H9 (cell line): ENCODE measurements at regions not wholly inside any gene's neighbourhood (a gene's known extent, or its start where the extent isn't known, plus 50 kb on each side); places are given as distances from the start of the nearest gene placed in this dataset.

Source experiments
- DNase-seq: peaks from one replicate; pipeline ENCODE4 v3.0.0-alpha.2; 2017
- H2AFZ ChIP-seq: one replicate; pipeline ENCODE4 v1.6.1; 2013; ENCODE audit warnings: mild to moderate bottlenecking, low read length, control low read depth, moderate library complexity
- H2AK5ac ChIP-seq: 2 replicates; pipeline ENCODE4 v1.6.1; 2013; ENCODE audit warnings: low read length, control low read depth, mixed read lengths; ENCODE audit not compliant: insufficient read length
- H2BK120ac ChIP-seq: one replicate; pipeline ENCODE4 v1.6.1; 2013; ENCODE audit warnings: low read depth, mild to moderate bottlenecking, low read length, control low read depth, inconsistent platforms; ENCODE audit not compliant: poor library complexity, severe bottlenecking
- H2BK12ac ChIP-seq: 2 replicates; pipeline ENCODE4 v1.6.1; 2013; ENCODE audit warnings: low read length, control low read depth, mixed read lengths, low read depth; ENCODE audit not compliant: insufficient read length
- H2BK15ac ChIP-seq: 2 replicates; pipeline ENCODE4 v1.6.1; 2013; ENCODE audit warnings: low read depth, low read length, control low read depth
- H2BK20ac ChIP-seq: one replicate; pipeline ENCODE4 v1.6.1; 2013; ENCODE audit warnings: low read depth, mild to moderate bottlenecking, low read length, control low read depth, inconsistent platforms; ENCODE audit not compliant: poor library complexity, severe bottlenecking
- H2BK5ac ChIP-seq: 2 replicates; pipeline ENCODE4 v1.6.1; 2013; ENCODE audit warnings: low read length, control low read depth, mixed read lengths; ENCODE audit not compliant: insufficient read length
- H3K14ac ChIP-seq: 2 replicates; pipeline ENCODE4 v1.6.1; 2013; ENCODE audit warnings: low read length, control low read depth; ENCODE audit not compliant: insufficient read depth
- H3K18ac ChIP-seq: 2 replicates; pipeline ENCODE4 v1.6.1; 2013; ENCODE audit warnings: low read depth, mild to moderate bottlenecking, mixed read lengths, low read length, control low read depth; ENCODE audit not compliant: insufficient read length
- H3K23ac ChIP-seq: 2 replicates; pipeline ENCODE4 v1.6.1; 2013; ENCODE audit warnings: low read length, control low read depth, mixed read lengths, low read depth; ENCODE audit not compliant: insufficient read length
- H3K23me2 ChIP-seq: 2 replicates; pipeline ENCODE4 v1.6.1; 2013; ENCODE audit warnings: low read depth, mild to moderate bottlenecking, mixed read lengths, low read length, control low read depth; ENCODE audit not compliant: insufficient read length, poor library complexity, severe bottlenecking
- H3K27ac ChIP-seq: 2 replicates; pipeline ENCODE4 v1.5.1; 2013; ENCODE audit warnings: low read length, control low read depth, mixed read lengths, low read depth; ENCODE audit not compliant: insufficient read length
- H3K27me3 ChIP-seq: 2 replicates; pipeline ENCODE4 v1.6.1; 2013; ENCODE audit warnings: low read length, control low read depth, inconsistent platforms; ENCODE audit not compliant: insufficient read depth
- H3K4ac ChIP-seq: 2 replicates; pipeline ENCODE4 v1.6.1; 2013; ENCODE audit warnings: low read depth, mild to moderate bottlenecking, control low read depth, inconsistent platforms, low read length, moderate library complexity
- H3K4me1 ChIP-seq: 2 replicates; pipeline ENCODE4 v1.6.1; 2013; ENCODE audit warnings: low read length, control low read depth, inconsistent platforms; ENCODE audit not compliant: insufficient read depth
- H3K4me2 ChIP-seq: 2 replicates; pipeline ENCODE4 v1.6.1; 2013; ENCODE audit warnings: low read length, control low read depth, mixed read lengths; ENCODE audit not compliant: insufficient read length, insufficient read depth
- H3K56ac ChIP-seq: 2 replicates; pipeline ENCODE4 v1.6.1; 2013; ENCODE audit warnings: low read depth, mild to moderate bottlenecking, mixed read lengths, low read length, control low read depth; ENCODE audit not compliant: insufficient read length
- H3K79me1 ChIP-seq: 2 replicates; pipeline ENCODE4 v1.6.1; 2013; ENCODE audit warnings: low read depth, mild to moderate bottlenecking, moderate library complexity, low read length, control low read depth, inconsistent platforms; ENCODE audit not compliant: insufficient read depth, poor library complexity, severe bottlenecking
- H3K79me2 ChIP-seq: 2 replicates; pipeline ENCODE4 v1.6.1; 2013; ENCODE audit warnings: low read length, control low read depth, inconsistent platforms; ENCODE audit not compliant: insufficient read depth
- H3K9ac ChIP-seq: 2 replicates; pipeline ENCODE4 v1.6.1; 2013; ENCODE audit warnings: low read length, control low read depth, mixed read lengths; ENCODE audit not compliant: insufficient read length; ENCODE audit errors: extremely low read depth
- H3K9me3 ChIP-seq: one replicate; pipeline ENCODE4 v1.6.1; 2013; ENCODE audit warnings: low read depth, low read length, inconsistent platforms; ENCODE audit not compliant: control insufficient read depth
- H3T11ph ChIP-seq: one replicate; pipeline ENCODE4 v1.6.1; 2013; ENCODE audit warnings: mild to moderate bottlenecking, low read length, control low read depth, inconsistent platforms
- H4K20me1 ChIP-seq: one replicate; pipeline ENCODE4 v1.6.1; 2013; ENCODE audit not compliant: control insufficient read depth, insufficient read length, insufficient read depth
- H4K5ac ChIP-seq: 2 replicates; pipeline ENCODE4 v1.6.1; 2013; ENCODE audit warnings: low read depth, mild to moderate bottlenecking, mixed read lengths, low read length, control low read depth; ENCODE audit not compliant: insufficient read length
- H4K8ac ChIP-seq: replicated peaks from 2 replicates; pipeline ENCODE4 v1.6.1; 2013; ENCODE audit warnings: low read length, control low read depth, mixed read lengths, low read depth; ENCODE audit not compliant: insufficient read length
- H4K91ac ChIP-seq: 2 replicates; pipeline ENCODE4 v1.6.1; 2013; ENCODE audit warnings: low read depth, mild to moderate bottlenecking, moderate library complexity, mixed read lengths, low read length, control low read depth; ENCODE audit not compliant: insufficient read length
- H3K27ac Mint-ChIP-seq, 3 experiments: 2 replicates in 2 of 3; 3 replicates in 1 of 3; pipeline ENCODE4 v1.8.0; 2020 to 2021; ENCODE audit warnings: mixed read lengths in 3 of 3, mild to moderate bottlenecking in 1 of 3, moderate library complexity in 1 of 3
- H3K27me3 Mint-ChIP-seq: 2 replicates; pipeline ENCODE4 v1.8.0; 2021; ENCODE audit warnings: low read depth, mild to moderate bottlenecking, moderate library complexity, mixed read lengths
- H3K36me3 Mint-ChIP-seq, 3 experiments: 2 replicates in 2 of 3; 3 replicates in 1 of 3; pipeline ENCODE4 v1.8.0; 2020 to 2021; ENCODE audit warnings: low read depth in 3 of 3, mixed read lengths in 3 of 3; ENCODE audit not compliant: insufficient read depth in 1 of 3
- H3K4me1 Mint-ChIP-seq, 2 experiments: 2 replicates each; pipeline ENCODE4 v1.8.0; 2020; ENCODE audit warnings: mixed read lengths in 2 of 2
- H3K4me3 Mint-ChIP-seq, 2 experiments: 2 replicates in 1 of 2; 3 replicates in 1 of 2; pipeline ENCODE4 v1.8.0; 2020 to 2021; ENCODE audit warnings: mild to moderate bottlenecking in 2 of 2, mixed read lengths in 2 of 2, moderate library complexity in 1 of 2
- H3K9me3 Mint-ChIP-seq, 2 experiments: 2 replicates in 1 of 2; 3 replicates in 1 of 2; pipeline ENCODE4 v1.8.0; 2020; ENCODE audit warnings: mild to moderate bottlenecking in 2 of 2, mixed read lengths in 2 of 2, moderate library complexity in 1 of 2
- WGBS: extraction: QIAGEN DNeasy Blood & Tissue Kit; methylation state at CpG from one replicate; pipeline ENCODE4 v1.1.7; 2013; ENCODE audit warnings: missing lambda C conversion rate, low lambda C conversion rate, mixed read lengths; ENCODE audit not compliant: insufficient read length; ENCODE audit errors: extremely low coverage; 5-methylcytosine and 5-hydroxymethylcytosine counted together
- TF ChIP-seq, protein P1 (sequence below): fragments of 200-600 bp; sonication (generic); conservative IDR thresholded peaks from 3 replicates; pipeline ENCODE4 v1.8.0; 2021; ENCODE audit warnings: antibody characterized with exemption, mild to moderate bottlenecking

GRCh38 chr12:105935106-105935505 is 203.6 kb downstream of the NUAK1 start:
- Histone ChIP-seq H3K4me1 (peaks cover 10% of the 10 kb centered on the region), H4K91ac (no peak overlapping the region), H3K27me3 (no peaks in the 10 kb centered on the region), H2AFZ (no peak overlapping the region), H2BK120ac (no peak overlapping the region), H3K79me1 (no peaks in the 10 kb centered on the region), H2BK5ac (no peak overlapping the region), H4K20me1 (no peaks in the 10 kb centered on the region), H4K5ac (no peak overlapping the region), H3K9ac (no peak overlapping the region), H2BK12ac (no peak overlapping the region), H3K79me2 (no peaks in the 10 kb centered on the region), H3T11ph (no peak overlapping the region), H2BK20ac (no peak overlapping the region), H3K4me2 (no peak overlapping the region), H3K9me3 (no peaks in the 10 kb centered on the region), H3K4ac (no peak overlapping the region), H3K14ac (no peak overlapping the region), H3K18ac (no peak overlapping the region), H3K23me2 (no peaks in the 10 kb centered on the region), H3K56ac (no peak overlapping the region), H2BK15ac (no peak overlapping the region), H4K8ac (no peak overlapping the region), H2AK5ac (no peak overlapping the region), H3K23ac (no peak overlapping the region), H3K27ac (no peak overlapping the region)
- no peaks in the 10 kb centered on the region for H3K9me3 Mint-ChIP-seq
- peaks cover 33% of the 10 kb centered on the region in 2 experiments for H3K4me1 Mint-ChIP-seq
- peak overlapping the region in 1 of 3 experiments; percentile 30; a peak in 2 of 7 replicates for H3K27ac Mint-ChIP-seq
- H3K27me3 Mint-ChIP-seq = no peaks in the 10 kb centered on the region
- H3K36me3 Mint-ChIP-seq = no peaks in the 10 kb centered on the region
- no peak overlapping the region for H3K4me3 Mint-ChIP-seq
- DNase-seq = no peak
- TF ChIP-seq, protein P1, sequence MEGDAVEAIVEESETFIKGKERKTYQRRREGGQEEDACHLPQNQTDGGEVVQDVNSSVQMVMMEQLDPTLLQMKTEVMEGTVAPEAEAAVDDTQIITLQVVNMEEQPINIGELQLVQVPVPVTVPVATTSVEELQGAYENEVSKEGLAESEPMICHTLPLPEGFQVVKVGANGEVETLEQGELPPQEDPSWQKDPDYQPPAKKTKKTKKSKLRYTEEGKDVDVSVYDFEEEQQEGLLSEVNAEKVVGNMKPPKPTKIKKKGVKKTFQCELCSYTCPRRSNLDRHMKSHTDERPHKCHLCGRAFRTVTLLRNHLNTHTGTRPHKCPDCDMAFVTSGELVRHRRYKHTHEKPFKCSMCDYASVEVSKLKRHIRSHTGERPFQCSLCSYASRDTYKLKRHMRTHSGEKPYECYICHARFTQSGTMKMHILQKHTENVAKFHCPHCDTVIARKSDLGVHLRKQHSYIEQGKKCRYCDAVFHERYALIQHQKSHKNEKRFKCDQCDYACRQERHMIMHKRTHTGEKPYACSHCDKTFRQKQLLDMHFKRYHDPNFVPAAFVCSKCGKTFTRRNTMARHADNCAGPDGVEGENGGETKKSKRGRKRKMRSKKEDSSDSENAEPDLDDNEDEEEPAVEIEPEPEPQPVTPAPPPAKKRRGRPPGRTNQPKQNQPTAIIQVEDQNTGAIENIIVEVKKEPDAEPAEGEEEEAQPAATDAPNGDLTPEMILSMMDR = no peak
- no CpG with 5 or more reads among the region's 6 CpGs for WGBS
